ENCODE measurements at regions not wholly inside any gene's neighbourhood (a gene's known extent, or its start where the extent isn't known, plus 50 kb on each side); places are given as distances from the start of the nearest gene placed in this dataset.
"Not testable (repeated sequence)": the region's sequence is repeated elsewhere in the genome, so short reads cannot be mapped to it uniquely, and the experiment has no call there.

DNA sequence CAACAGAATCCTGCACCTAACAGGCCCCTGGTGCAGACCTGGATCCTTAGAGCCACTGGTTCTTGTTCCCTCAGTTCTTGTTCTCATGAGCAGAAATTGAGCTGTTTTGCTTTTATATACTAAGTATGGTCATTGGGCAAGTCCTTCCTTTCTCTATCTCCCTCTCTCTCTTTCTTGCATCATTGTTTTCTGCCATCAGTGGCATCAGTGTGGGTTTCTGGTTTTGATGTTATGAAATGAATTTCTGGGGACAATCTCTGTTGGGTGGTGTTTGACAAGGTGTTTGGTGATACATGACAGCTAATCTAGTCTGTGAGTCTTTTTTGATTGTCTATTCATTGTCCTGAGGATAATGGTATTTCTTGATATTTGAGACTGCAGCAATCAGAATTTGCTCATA is 168.0 kb upstream of the NOTCH2NLA start:
- CTCF ChIA-PET; H3K4me3 ChIP-seq (ENCODE audit: low read depth in 2 of 2, low read length in 2 of 2); H3K27me3 ChIP-seq (ENCODE audit: control insufficient read depth, insufficient read depth, low read length); DNase-seq (ENCODE audit: low read depth, low spot score); H3K27ac ChIP-seq (ENCODE audit: low read length); H3K9me3 ChIP-seq (ENCODE audit: control insufficient read depth, insufficient read depth, low read depth, low read length); H3K4me1 ChIP-seq (ENCODE audit: control insufficient read depth, insufficient read depth, low read length); ATAC-seq; H3K36me3 ChIP-seq (ENCODE audit: control insufficient read depth, insufficient read depth, low read length); POLR2A ChIA-PET; in situ Hi-C loops (cut with HindIII; ENCODE audit: low pct_unique_long_range_greater_than_20kb, low sequenced_read_pairs); intact Hi-C loops (cut with micrococcal nuclease; ENCODE audit: unreplicated experiment); BruUV-seq (replicated peaks): not testable (repeated sequence)

DNA sequence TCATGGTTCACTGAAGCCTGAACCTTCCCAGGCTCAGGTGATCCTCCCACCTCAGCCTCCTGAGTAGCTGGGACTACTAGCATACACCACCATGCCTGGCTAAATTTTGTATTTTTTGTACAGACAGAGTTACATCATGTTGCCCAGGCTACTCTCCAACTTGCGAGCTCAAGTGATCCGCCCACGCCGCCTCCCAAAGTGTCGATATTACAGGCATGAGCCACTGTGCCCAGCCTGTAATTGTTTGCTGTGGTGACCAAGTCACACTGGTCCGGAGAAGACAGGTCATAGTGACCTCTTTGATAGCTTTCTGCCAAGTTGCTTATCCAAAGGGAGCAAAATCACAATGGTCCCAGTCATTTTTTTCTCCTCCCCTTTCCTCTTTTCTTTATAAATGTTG is 167.4 kb upstream of the NOTCH2NLA start:
- H3K4me3 ChIP-seq (ENCODE audit: low read depth in 2 of 2, low read length in 2 of 2); H3K36me3 ChIP-seq (ENCODE audit: control insufficient read depth, insufficient read depth, low read length); in situ Hi-C loops (cut with HindIII; ENCODE audit: low pct_unique_long_range_greater_than_20kb, low sequenced_read_pairs); H3K4me1 ChIP-seq (ENCODE audit: control insufficient read depth, insufficient read depth, low read length); CTCF ChIA-PET; ATAC-seq; H3K27me3 ChIP-seq (ENCODE audit: control insufficient read depth, insufficient read depth, low read length); POLR2A ChIA-PET; H3K27ac ChIP-seq (ENCODE audit: low read length); BruUV-seq (replicated peaks); DNase-seq (ENCODE audit: low read depth, low spot score); intact Hi-C loops (cut with micrococcal nuclease; ENCODE audit: unreplicated experiment); H3K9me3 ChIP-seq (ENCODE audit: control insufficient read depth, insufficient read depth, low read depth, low read length): not testable (repeated sequence)

DNA sequence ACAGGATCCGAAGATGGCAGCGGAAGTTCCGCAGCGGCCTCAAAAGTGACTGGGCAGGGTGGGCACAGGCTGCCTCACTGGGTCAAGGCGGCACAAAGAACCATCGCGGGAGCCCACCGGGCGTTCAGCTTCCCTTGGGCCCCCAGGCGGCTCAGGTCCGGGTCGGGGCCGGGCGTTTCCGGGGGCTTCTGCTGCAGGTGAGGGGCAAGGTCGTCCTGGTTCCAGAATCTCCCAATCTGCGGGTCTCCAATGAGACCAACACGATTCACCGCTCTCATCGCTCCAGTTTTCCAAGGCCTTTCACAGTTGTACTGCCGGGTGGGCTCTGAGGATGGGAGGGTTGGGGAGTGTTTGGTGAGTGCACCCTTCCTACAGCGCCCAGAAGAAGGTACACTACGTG is 165.0 kb upstream of the NOTCH2NLA start:
- in situ Hi-C loops (cut with HindIII; ENCODE audit: low pct_unique_long_range_greater_than_20kb, low sequenced_read_pairs), result not testable (repeated sequence)

DNA sequence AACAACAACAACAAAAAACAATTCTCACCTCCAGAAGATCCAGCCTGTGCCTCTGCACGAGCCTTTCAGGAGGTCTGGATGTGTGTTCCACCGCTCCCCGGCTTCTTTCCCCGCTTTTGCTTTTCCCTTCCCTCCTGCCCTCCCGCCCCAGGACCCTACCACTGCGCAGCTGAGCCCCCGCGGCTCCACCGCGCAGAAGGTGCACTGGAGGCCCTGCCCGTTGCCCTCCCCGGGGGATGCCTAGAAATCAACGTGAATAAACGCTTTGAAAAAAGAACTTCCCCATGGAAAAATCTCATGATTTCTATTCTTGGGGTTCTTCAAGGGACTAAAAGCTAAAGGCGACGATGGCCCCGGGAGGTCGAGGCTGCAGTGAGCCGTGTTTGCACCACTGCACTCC is 164.3 kb upstream of the NOTCH2NLA start:
- H3K27ac ChIP-seq (ENCODE audit: low read length); H3K4me1 ChIP-seq (ENCODE audit: control insufficient read depth, insufficient read depth, low read length); in situ Hi-C loops (cut with HindIII; ENCODE audit: low pct_unique_long_range_greater_than_20kb, low sequenced_read_pairs); intact Hi-C loops (cut with micrococcal nuclease; ENCODE audit: unreplicated experiment); H3K27me3 ChIP-seq (ENCODE audit: control insufficient read depth, insufficient read depth, low read length); ATAC-seq; H3K36me3 ChIP-seq (ENCODE audit: control insufficient read depth, insufficient read depth, low read length); H3K4me3 ChIP-seq (ENCODE audit: low read depth in 2 of 2, low read length in 2 of 2); DNase-seq (ENCODE audit: low read depth, low spot score); CTCF ChIA-PET; H3K9me3 ChIP-seq (ENCODE audit: control insufficient read depth, insufficient read depth, low read depth, low read length); POLR2A ChIA-PET; BruUV-seq (replicated peaks): not testable (repeated sequence)

More for the DNA sequence above, 165.0 kb upstream of the NOTCH2NLA start:
- H3K4me1 ChIP-seq (ENCODE audit: control insufficient read depth, insufficient read depth, low read length); H3K4me3 ChIP-seq (ENCODE audit: low read depth in 2 of 2, low read length in 2 of 2); H3K27me3 ChIP-seq (ENCODE audit: control insufficient read depth, insufficient read depth, low read length); POLR2A ChIA-PET; intact Hi-C loops (cut with micrococcal nuclease; ENCODE audit: unreplicated experiment); BruUV-seq (replicated peaks); H3K27ac ChIP-seq (ENCODE audit: low read length); CTCF ChIA-PET; H3K36me3 ChIP-seq (ENCODE audit: control insufficient read depth, insufficient read depth, low read length); H3K9me3 ChIP-seq (ENCODE audit: control insufficient read depth, insufficient read depth, low read depth, low read length); ATAC-seq; DNase-seq (ENCODE audit: low read depth, low spot score): not testable (repeated sequence)

DNA sequence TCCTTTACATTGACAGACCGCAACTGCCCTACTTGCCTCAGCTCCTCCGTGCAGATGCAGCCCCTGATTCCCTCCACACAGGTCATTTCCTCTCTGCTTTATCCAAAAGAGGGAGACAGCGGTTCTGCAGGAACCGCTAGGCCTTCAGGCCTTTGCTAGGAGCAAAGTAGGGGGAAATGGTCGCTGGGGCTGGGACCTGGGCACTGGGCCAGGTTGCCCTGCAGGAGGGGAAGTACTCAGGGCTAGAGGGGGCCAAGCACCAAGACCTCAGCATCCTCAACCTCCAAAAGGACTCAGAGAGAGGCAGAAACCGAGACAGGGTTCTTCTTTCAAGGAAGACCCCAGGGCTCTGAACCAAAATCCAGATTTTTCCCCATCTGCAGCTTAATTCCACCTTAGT is 160.4 kb upstream of the NOTCH2NLA start:
- DNase-seq (ENCODE audit: low read depth, low spot score); H3K4me3 ChIP-seq (ENCODE audit: low read depth in 2 of 2, low read length in 2 of 2); BruUV-seq (replicated peaks); in situ Hi-C loops (cut with HindIII; ENCODE audit: low pct_unique_long_range_greater_than_20kb, low sequenced_read_pairs); CTCF ChIA-PET; H3K27me3 ChIP-seq (ENCODE audit: control insufficient read depth, insufficient read depth, low read length); POLR2A ChIA-PET; H3K36me3 ChIP-seq (ENCODE audit: control insufficient read depth, insufficient read depth, low read length); ATAC-seq; H3K4me1 ChIP-seq (ENCODE audit: control insufficient read depth, insufficient read depth, low read length); H3K9me3 ChIP-seq (ENCODE audit: control insufficient read depth, insufficient read depth, low read depth, low read length); intact Hi-C loops (cut with micrococcal nuclease; ENCODE audit: unreplicated experiment); H3K27ac ChIP-seq (ENCODE audit: low read length): not testable (repeated sequence)

DNA sequence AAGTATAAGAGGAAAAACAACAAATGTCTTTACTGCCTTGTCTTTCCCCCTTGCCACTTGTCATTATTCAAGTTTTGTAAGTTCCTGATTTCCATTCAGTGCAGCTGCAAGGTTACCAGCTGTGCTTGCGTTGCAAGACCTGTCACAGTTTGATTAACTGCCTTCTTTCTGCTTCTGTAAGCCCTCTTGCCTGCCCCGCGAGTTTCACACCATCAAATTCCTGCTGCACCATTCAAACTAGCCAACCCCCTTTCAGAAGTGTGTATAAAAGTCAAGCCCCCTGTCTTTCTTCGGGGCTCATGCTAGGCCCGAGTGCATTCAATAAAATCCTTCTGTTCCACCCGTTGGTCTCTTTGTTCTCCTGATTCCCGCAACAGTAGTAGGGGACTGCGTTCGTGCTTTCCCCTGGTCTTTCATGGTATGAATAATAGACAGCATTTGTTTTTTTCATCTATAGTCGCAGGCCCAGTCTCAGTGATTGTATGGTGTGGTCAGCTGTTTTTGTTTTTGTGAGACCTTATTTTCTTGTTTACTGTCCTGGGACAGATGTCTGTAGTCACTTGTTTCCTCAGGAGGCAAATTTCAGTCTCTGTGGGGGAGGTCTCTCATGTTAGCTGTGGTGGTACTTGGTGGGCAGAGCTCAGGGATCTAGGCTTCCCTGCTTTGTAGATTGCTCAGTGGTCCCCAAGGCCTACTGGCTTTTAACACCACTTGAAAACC is 159.1 kb upstream of the NOTCH2NLA start:
- intact Hi-C loops (cut with micrococcal nuclease; ENCODE audit: unreplicated experiment); H3K36me3 ChIP-seq (ENCODE audit: control insufficient read depth, insufficient read depth, low read length); BruUV-seq (replicated peaks); H3K27ac ChIP-seq (ENCODE audit: low read length); CTCF ChIA-PET; H3K27me3 ChIP-seq (ENCODE audit: control insufficient read depth, insufficient read depth, low read length); in situ Hi-C loops (cut with HindIII; ENCODE audit: low pct_unique_long_range_greater_than_20kb, low sequenced_read_pairs); ATAC-seq; DNase-seq (ENCODE audit: low read depth, low spot score); H3K9me3 ChIP-seq (ENCODE audit: control insufficient read depth, insufficient read depth, low read depth, low read length); H3K4me1 ChIP-seq (ENCODE audit: control insufficient read depth, insufficient read depth, low read length): not testable (repeated sequence)
- POLR2A ChIA-PET, result interaction anchor here (1.0 to 1.2 kb wide), 2 partner anchors 10 to 12 kb away, joined by 3 to 33 read pairs; no protein-coding TSS in a partner anchor
- H3K4me3 ChIP-seq (ENCODE audit: low read depth in 2 of 2, low read length in 2 of 2), result peak overlapping the region in 1 of 2 experiments; percentile 8; a peak in 1 of 4 replicates
